ENCODE measurements at regions not wholly inside any gene's neighbourhood (a gene's known extent, or its start where the extent isn't known, plus 50 kb on each side); places are given as distances from the start of the nearest gene placed in this dataset.
A peak's percentile ranks its signal among the peaks of the same experiment; 100 is the strongest.

DNA sequence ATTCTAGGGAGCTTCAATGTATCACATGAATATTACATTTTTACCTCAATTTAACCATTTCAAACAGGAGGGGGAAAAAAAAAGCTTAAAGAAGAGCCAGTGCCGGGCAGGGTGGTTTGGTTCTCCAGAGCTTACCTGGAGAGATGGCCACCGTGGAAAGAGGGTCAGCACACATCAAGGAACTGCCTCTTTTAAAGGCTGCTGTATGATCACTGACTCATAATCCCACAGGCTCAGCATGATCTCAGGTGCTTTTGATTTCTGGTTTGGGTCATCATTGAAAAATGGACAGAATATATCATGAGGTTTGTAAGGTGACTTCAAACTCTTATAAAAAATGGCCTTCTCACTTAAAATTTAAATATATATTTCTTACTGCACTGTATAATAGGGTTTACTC lies 67.5 kb upstream of the MDFIC start:
- no peak for DNase-seq (ENCODE audit: low read depth in 2 of 2, low spot score in 1 of 2)

DNA sequence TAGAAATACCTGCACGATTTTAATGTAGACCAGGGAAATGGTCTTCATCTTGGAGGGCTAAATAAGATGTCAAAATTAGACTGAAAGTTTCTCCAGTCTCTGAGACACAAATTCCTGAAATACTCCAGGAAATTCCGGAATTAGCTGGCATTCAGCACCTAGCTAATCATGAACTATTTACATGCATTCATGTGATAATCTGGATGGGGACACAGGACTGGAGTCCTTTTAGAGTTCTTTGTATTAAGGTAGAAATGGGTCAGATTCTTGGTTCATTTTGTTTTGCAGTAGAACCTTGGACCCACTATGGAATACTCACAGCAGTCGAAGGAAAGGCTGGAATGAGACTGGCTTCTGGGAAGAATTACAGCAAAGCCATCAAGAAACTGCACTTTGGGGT lies 65.3 kb upstream of the MDFIC start:
- no peak for DNase-seq (ENCODE audit: low read depth in 2 of 2, low spot score in 1 of 2)

DNA sequence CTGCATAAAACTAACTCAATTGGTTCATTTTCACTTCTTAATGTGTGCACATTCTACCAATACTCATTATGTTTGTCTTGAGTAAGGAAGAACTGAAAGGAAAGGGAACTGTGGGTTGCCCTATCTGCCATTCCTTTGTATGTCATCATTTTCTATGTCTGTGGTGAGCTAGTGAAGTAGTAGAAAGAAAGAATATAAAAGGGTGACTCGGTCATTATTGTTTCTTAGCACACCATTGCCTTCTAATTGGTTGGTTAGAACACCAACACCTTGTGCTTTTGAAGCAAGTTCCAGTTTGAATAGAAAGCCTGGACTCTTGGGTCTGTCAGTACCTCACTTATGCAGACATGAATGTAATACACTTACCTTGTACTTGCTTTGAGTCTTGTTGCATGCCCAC lies 64.3 kb upstream of the MDFIC start:
- no peak for DNase-seq (ENCODE audit: low read depth in 2 of 2, low spot score in 1 of 2)

DNA sequence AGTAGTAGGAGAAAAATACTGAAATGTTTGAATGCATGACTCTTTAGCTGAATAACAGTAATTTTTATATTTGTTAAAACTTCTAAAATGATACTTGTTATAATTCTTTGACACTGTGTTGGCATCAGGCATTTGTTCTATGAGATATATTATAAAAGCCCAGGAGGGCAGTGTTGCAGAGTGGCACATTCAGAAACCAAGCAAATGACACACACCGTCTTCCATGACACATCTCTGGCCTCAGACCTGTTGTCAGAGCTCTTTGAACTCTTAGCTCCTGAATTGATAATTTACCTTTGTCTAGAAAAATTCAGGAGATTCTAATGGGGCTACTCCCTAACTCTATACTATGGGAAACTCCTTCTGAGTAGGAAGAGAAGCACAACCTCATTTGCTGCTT lies 62.4 kb upstream of the MDFIC start:
- no peak for DNase-seq (ENCODE audit: low read depth in 2 of 2, low spot score in 1 of 2)

DNA sequence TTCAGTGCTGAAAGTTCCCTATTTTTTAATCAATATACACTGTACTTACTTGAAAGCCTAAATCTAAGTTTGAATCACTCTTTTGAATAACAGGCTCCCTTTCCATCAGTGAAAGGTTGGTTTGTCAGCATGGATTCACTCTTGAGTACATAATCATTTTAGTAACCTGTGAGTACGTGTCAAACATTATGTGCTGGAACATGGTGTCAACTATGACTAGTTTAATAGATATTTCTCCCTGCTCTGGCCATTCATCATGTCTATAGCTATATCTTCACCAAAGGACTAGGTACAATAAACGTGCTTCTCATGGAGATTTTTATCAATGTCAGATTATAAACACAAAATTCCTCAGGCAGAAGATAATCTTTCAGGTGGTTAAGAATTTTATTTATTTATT lies 61.7 kb upstream of the MDFIC start:
- no peak for DNase-seq (ENCODE audit: low read depth in 2 of 2, low spot score in 1 of 2)

DNA sequence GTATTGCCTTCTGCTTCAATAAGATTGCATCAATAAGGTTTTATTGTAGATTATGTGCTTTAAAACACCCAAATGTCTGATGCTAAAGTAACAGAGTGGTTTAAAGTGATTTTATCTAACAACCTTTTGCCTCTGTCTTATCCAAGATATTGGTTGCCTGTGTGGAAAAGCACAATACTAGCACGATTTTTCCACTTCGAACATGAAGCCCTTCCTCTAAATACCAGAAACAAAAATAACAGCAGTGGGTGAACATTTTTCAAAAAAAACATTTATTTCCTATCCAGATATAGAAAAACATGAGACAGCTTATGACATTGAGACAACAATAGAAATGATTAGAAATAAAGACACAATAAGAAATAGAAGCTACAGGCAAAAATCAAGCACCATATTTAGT lies 59.5 kb upstream of the MDFIC start:
- no peak for DNase-seq (ENCODE audit: low read depth in 2 of 2, low spot score in 1 of 2)

DNA sequence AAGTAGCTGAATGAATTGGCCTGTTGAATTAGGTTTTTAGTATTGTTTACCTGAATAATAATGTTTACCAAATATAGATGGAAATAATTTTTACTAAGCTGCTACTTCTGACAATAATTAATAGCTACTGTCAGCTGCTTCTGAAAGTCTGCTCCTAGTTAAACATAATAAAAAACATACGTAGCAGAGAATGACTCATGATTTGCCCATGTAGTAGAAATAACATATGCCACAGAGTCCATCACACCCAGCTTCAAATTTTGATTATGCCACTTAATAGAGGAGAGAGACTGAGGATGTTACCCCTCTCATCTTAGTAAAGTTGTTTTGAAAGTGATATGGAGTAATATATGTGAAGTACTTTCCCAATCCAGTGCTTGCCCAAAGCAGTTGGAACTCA lies 57.6 kb upstream of the MDFIC start:
- no peak for DNase-seq (ENCODE audit: low read depth in 2 of 2, low spot score in 1 of 2)

DNA sequence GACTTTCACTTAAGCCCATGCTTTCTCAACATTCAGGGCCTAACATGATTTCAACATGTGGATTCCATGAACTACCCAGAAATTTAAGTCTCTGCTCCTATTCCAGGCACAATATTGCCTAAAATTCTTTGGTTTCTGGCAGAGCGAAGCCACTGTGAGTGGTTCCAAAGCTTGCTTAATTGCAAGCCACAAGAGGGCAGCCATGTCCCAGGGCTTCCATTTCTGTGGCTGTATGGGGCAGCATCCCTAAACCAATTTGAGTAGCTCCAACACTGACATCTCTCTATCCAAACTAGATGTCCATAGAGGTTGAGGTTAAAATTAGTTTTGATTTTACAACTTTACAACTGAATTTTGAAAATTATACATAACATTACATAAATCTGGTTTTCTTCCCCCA lies 56.3 kb upstream of the MDFIC start:
- peak; percentile 28 to 43 for DNase-seq (ENCODE audit: low read depth in 2 of 2, low spot score in 1 of 2)

Data from stimulated activated CD8-positive, alpha-beta memory T cell treated with anti-CD3 and anti-CD28 coated beads, Interleukin-4, amount 100 ng/mL, for 4 hours (primary cell).